Karpas-422 (cell line): ENCODE measurements at regions not wholly inside any gene's neighbourhood (a gene's known extent, or its start where the extent isn't known, plus 50 kb on each side); places are given as distances from the start of the nearest gene placed in this dataset.

Source experiments
- DNase-seq: peaks from one replicate; pipeline ENCODE4 v3.0.0-alpha.2; 2015
- H2AFZ ChIP-seq: fragments of 200-600 bp; sonication (generic); 2 replicates; pipeline ENCODE4 v1.6.1; 2014; ENCODE audit warnings: antibody characterized with exemption, low read length, mixed read lengths
- H3K27ac ChIP-seq: fragments of 200-600 bp; sonication (generic); 2 replicates; pipeline ENCODE4 v1.5.1; 2014; ENCODE audit warnings: mild to moderate bottlenecking, low read length, moderate library complexity
- H3K27me3 ChIP-seq: fragments of 200-600 bp; sonication (generic); 2 replicates; pipeline ENCODE4 v1.6.1; 2014; ENCODE audit warnings: low read length, mixed read lengths
- H3K36me3 ChIP-seq: fragments of 200-600 bp; sonication (generic); 2 replicates; pipeline ENCODE4 v1.6.1; 2014; ENCODE audit warnings: low read length, mixed read lengths; ENCODE audit not compliant: insufficient read depth
- H3K4me1 ChIP-seq: fragments of 200-600 bp; sonication (generic); 2 replicates; pipeline ENCODE4 v1.6.1; 2014; ENCODE audit warnings: mild to moderate bottlenecking, low read length, mixed read lengths
- H3K4me2 ChIP-seq: fragments of 200-600 bp; sonication (generic); 2 replicates; pipeline ENCODE4 v1.6.1; 2014; ENCODE audit warnings: low read length, low read depth, mild to moderate bottlenecking; ENCODE audit not compliant: poor library complexity, severe bottlenecking
- H3K4me3 ChIP-seq: fragments of 200-600 bp; sonication (generic); 2 replicates; pipeline ENCODE4 v1.5.1; 2014; ENCODE audit warnings: mild to moderate bottlenecking, antibody characterized with exemption, low read length, mixed read lengths
- H3K79me2 ChIP-seq: fragments of 200-600 bp; sonication (generic); 2 replicates; pipeline ENCODE4 v1.6.1; 2014; ENCODE audit warnings: mild to moderate bottlenecking, low read length, mixed read lengths
- H3K9ac ChIP-seq: fragments of 200-600 bp; sonication (generic); 2 replicates; pipeline ENCODE4 v1.6.0; 2014; ENCODE audit warnings: low read length
- H3K9me2 ChIP-seq: fragments of 200-600 bp; sonication (generic), shearing (Covaris generic); replicated peaks from 2 replicates; pipeline ENCODE4 v1.6.0; 2014; ENCODE audit warnings: mild to moderate bottlenecking, low read length, moderate library complexity; ENCODE audit not compliant: insufficient read depth
- H3K9me3 ChIP-seq: fragments of 300-700, 200-600 bp; sonication (generic); 2 replicates; pipeline ENCODE4 v1.6.1; 2014; ENCODE audit warnings: low read length, mixed read lengths
- H4K20me1 ChIP-seq: fragments of 200-600 bp; sonication (generic); 2 replicates; pipeline ENCODE4 v1.6.1; 2014; ENCODE audit warnings: mild to moderate bottlenecking, antibody characterized with exemption, low read length, low read depth; ENCODE audit not compliant: insufficient read depth

DNA sequence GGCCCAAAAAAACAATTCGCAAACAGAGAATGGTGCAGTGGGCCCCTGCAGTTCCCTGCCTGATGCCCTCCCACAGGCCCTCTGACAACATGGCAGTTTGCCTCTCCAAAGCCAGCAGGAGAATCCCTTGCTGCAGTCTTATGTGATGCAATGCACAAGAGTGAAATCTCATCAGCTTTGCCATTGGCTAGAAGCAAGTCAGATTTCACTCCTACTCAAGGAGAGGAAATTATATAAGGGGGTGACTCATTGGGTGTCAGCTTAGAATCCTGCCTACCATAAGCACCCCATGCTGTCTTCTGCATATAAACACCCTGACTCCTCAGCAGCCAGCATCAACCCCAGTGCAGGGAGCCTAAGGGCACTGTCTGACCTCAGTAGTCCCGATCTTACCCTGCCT lies 157.3 kb upstream of the LDB2 start:
- no peaks in the 10 kb centered on the region for H3K36me3 ChIP-seq
- H3K9me2 ChIP-seq: no peaks in the 10 kb centered on the region; the same call in 1 of the 2 replicates
- H3K9me3 ChIP-seq: no peaks in the 10 kb centered on the region
- H3K4me3 ChIP-seq: no peak overlapping the region
- no peak overlapping the region for H3K27ac ChIP-seq
- no peaks in the 10 kb centered on the region for H3K27me3 ChIP-seq
- no peaks in the 10 kb centered on the region for H3K79me2 ChIP-seq
- H3K4me1 ChIP-seq: no peaks in the 10 kb centered on the region
- H3K4me2 ChIP-seq: no peak overlapping the region
- H4K20me1 ChIP-seq: no peaks in the 10 kb centered on the region
- H2AFZ ChIP-seq: no peak overlapping the region
- H3K9ac ChIP-seq: no peak overlapping the region
- no peak for DNase-seq

DNA sequence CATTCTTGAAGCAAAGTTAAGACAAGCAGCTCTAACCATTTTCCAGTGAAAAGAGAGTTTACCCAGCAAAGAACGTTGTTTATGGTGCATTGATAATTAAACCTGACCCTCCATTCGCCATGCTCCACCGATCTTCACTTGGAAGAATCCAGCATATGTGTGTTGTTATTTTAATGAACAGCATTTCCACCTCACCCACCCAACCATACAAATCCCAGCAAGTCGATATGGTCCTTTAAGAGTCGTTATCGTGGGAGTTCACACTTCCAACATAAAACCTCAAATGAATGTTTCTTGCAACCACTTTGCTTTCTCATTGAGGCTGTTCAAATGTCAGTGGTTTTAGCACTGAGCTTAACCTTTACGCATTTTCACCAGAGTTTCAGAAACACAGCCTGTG lies 147.4 kb upstream of the LDB2 start:
- H2AFZ ChIP-seq: no peak overlapping the region
- H3K4me3 ChIP-seq: no peak overlapping the region
- H3K9ac ChIP-seq: no peak overlapping the region
- H4K20me1 ChIP-seq: no peaks in the 10 kb centered on the region
- no peaks in the 10 kb centered on the region for H3K9me3 ChIP-seq
- no peaks in the 10 kb centered on the region for H3K27me3 ChIP-seq
- no peak overlapping the region for H3K4me2 ChIP-seq
- no peaks in the 10 kb centered on the region for H3K4me1 ChIP-seq
- no peaks in the 10 kb centered on the region for H3K79me2 ChIP-seq
- DNase-seq: no peak
- no peaks in the 10 kb centered on the region for H3K36me3 ChIP-seq
- H3K27ac ChIP-seq: no peak overlapping the region
- H3K9me2 ChIP-seq: no peaks in the 10 kb centered on the region

DNA sequence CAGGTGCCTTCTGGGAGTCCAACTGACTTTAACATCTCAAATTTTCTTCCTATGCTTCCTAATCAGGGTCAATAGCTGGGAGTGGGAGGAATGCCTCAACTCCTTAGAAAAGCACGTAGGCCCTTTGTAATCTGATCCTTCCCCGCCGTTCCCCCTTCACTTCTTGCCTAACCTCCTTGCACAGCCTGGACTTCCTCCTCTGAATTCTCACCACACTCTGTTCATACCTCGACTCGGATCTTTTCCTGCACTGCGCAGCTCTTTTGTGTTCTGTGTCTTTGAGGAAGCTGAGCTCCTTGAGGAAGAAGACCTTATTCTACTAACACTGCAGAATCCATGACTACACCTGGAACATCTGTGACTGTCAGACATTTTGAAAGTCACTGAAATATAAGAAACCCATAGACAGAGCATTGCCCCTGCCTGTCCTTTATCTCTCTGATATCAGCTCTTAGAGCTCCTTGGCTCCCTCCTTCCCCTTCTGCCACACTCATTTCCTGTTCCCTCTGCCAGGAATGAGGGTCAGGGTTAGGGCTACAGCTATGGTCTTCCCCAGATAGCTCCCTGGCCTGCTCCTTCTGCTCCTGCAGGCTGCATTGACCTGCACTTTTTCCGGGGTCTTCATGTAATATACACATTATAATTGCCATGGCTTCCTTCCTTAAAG lies 140.2 kb upstream of the LDB2 start:
- Histone ChIP-seq H3K4me2 (no peak overlapping the region), H3K27ac (no peak overlapping the region), H3K4me3 (no peak overlapping the region), H3K36me3 (no peaks in the 10 kb centered on the region), H3K4me1 (no peaks in the 10 kb centered on the region), H4K20me1 (no peaks in the 10 kb centered on the region), H3K9ac (no peak overlapping the region), H2AFZ (no peak overlapping the region), H3K9me3 (no peaks in the 10 kb centered on the region), H3K9me2 (no peaks in the 10 kb centered on the region), H3K79me2 (no peaks in the 10 kb centered on the region), H3K27me3 (no peaks in the 10 kb centered on the region)
- no peak for DNase-seq

DNA sequence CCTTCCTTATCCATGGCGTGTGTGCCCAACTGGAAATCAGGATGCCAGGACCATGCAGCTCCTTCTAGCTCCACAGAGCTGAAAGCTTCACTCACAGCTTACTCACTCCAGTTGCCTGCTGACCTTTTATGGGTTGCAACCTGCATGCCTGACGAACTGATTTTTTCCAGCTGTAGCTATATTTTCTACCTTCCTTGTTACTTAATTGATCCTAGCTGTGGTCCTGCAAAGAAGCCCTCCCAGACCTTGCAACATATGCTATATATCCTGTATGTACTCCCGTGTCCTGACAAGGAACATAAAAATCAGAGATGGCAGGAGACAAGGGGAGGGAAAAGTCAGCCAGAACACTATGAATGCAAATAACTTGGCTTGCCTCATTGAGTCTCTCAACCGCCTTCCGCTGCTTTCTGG lies 135.3 kb upstream of the LDB2 start:
- H3K27ac ChIP-seq: no peak overlapping the region
- H3K4me1 ChIP-seq: no peaks in the 10 kb centered on the region
- no peak overlapping the region for H3K9ac ChIP-seq
- no peaks in the 10 kb centered on the region for H3K27me3 ChIP-seq
- no peak overlapping the region for H3K4me2 ChIP-seq
- H2AFZ ChIP-seq: no peak overlapping the region
- no peaks in the 10 kb centered on the region for H3K79me2 ChIP-seq
- no peaks in the 10 kb centered on the region for H3K9me3 ChIP-seq
- no peaks in the 10 kb centered on the region for H3K9me2 ChIP-seq
- DNase-seq: no peak
- no peaks in the 10 kb centered on the region for H4K20me1 ChIP-seq
- H3K4me3 ChIP-seq: no peak overlapping the region
- no peaks in the 10 kb centered on the region for H3K36me3 ChIP-seq

DNA sequence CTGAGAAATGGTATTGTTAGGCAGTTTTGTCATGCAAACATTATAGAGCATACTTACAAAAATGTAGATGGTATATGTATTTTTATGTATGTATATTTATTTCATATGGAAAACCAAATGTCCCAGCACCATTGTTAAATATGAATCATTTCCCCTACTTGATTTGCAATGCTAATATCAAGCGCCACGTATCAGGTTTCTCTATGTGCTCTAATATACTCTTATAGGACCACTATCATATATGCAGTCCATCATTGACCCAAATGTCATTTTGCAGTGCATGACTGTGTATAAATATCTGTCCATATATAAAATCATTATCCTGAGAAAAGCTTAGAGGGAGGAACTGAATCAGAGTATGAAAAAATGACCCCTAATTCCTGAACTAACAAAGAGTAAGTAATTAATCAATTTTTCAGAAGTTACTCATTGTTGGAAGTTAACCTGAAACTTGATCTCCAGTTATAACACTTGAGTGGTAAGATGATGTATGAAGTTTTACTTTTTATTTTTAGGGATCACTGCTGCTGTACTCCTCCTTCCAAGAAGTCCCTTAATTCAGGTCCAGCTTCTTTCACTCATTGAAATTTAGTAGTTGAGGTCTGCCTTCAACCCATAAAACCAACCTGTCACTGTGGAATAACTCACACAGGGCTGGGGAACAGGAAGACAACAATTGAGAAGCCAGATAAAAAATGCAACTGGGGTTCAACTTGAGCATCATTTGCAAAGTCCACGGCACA lies 134.8 kb upstream of the LDB2 start:
- Histone ChIP-seq H2AFZ (no peak overlapping the region), H3K4me1 (no peaks in the 10 kb centered on the region), H3K9ac (no peak overlapping the region), H3K36me3 (no peaks in the 10 kb centered on the region), H3K79me2 (no peaks in the 10 kb centered on the region), H3K4me2 (no peak overlapping the region), H3K9me3 (no peaks in the 10 kb centered on the region), H3K4me3 (no peak overlapping the region), H3K27me3 (no peaks in the 10 kb centered on the region), H3K9me2 (no peaks in the 10 kb centered on the region), H4K20me1 (no peaks in the 10 kb centered on the region), H3K27ac (no peak overlapping the region)
- no peak for DNase-seq

DNA sequence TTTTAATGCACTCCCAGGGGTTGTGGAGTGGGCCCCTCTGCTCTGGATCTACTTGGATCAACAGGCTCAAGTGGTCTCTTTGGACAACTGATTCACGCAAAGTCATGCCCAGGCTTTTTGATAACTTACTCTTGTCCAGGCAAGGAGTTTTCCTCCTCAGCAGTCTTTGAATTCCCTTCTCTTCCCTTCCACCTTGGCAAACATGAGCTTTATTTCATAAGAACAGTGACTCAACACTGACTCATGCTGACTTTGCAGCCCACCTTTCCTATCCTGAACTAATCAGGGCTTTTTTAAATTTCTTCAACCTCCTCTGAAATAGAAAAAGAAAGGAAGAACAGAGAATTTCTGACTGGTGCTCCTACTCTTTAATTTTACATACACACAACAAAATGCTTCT lies 132.1 kb upstream of the LDB2 start:
- H4K20me1 ChIP-seq: no peaks in the 10 kb centered on the region
- H3K4me1 ChIP-seq: no peaks in the 10 kb centered on the region
- no peak overlapping the region for H3K4me3 ChIP-seq
- H3K27ac ChIP-seq: no peak overlapping the region
- no peak for DNase-seq
- no peaks in the 10 kb centered on the region for H3K36me3 ChIP-seq
- H3K79me2 ChIP-seq: no peaks in the 10 kb centered on the region
- no peak overlapping the region for H3K9ac ChIP-seq
- no peak overlapping the region for H2AFZ ChIP-seq
- no peaks in the 10 kb centered on the region for H3K9me3 ChIP-seq
- no peaks in the 10 kb centered on the region for H3K9me2 ChIP-seq
- no peak overlapping the region for H3K4me2 ChIP-seq
- H3K27me3 ChIP-seq: no peaks in the 10 kb centered on the region

DNA sequence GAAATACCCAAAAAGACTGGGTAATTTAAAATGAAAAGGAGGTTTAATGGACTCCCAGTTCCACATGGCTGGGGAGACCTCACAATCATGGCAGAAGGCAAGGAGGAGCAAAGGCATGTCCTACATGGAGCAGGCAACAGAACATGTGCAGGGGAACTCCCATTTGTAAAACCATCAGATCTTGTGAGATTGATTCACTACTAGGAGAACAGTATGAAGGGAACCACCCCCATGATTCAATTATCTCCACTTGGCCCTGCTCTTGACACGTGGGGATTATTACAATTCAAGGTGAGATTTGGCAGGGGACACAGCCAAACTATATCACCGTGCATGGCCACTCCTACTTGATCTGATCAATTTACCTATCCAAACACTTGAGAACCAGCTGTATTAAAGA lies 131.5 kb upstream of the LDB2 start:
- Histone ChIP-seq H3K27ac (no peak overlapping the region), H3K9ac (no peak overlapping the region)

DNA sequence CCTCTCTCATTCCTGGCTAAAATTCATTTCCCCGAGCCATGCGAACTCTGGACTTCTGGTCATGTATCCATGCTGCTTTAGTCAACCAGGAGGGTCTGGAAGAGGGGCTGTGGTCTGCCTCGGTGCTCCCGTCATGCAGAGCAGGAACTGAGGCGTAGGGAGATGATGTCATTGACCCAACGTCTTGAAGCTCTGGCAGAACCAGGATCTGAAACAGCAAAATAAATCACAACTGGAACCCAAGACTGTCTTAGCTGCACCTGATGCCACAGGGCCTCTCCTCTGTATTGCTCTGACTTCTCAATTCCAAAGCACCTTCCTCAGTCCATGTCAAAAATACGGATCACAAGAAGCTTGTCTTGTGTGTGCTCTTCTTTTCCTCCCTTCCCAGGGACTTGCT lies 131.0 kb upstream of the LDB2 start:
- Histone ChIP-seq H3K4me2 (no peak overlapping the region), H3K4me3 (no peak overlapping the region), H3K9me3 (no peaks in the 10 kb centered on the region), H3K9ac (no peak overlapping the region), H3K4me1 (no peaks in the 10 kb centered on the region), H3K27ac (no peak overlapping the region), H2AFZ (no peak overlapping the region), H3K27me3 (no peaks in the 10 kb centered on the region), H4K20me1 (no peaks in the 10 kb centered on the region), H3K79me2 (no peaks in the 10 kb centered on the region), H3K9me2 (no peaks in the 10 kb centered on the region), H3K36me3 (no peaks in the 10 kb centered on the region)
- DNase-seq: no peak

More for the DNA sequence above, 131.5 kb upstream of the LDB2 start:
- Histone ChIP-seq H3K9me2 (no peaks in the 10 kb centered on the region), H3K27me3 (no peaks in the 10 kb centered on the region), H3K9me3 (no peaks in the 10 kb centered on the region), H3K79me2 (no peaks in the 10 kb centered on the region), H3K4me3 (no peak overlapping the region), H3K36me3 (no peaks in the 10 kb centered on the region), H2AFZ (no peak overlapping the region), H3K4me2 (no peak overlapping the region), H4K20me1 (no peaks in the 10 kb centered on the region), H3K4me1 (no peaks in the 10 kb centered on the region)
- DNase-seq: no peak
